HG02981 (cell line): ENCODE measurements at regions not wholly inside any gene's neighbourhood (a gene's known extent, or its start where the extent isn't known, plus 50 kb on each side); places are given as distances from the start of the nearest gene placed in this dataset.

Source experiments
- ATAC-seq: cut with Tn5 transposase; IDR thresholded peaks from one replicate; pipeline ENCODE4 v1.9.1; 2021; ENCODE audit warnings: mild to moderate bottlenecking, moderate library complexity; ENCODE audit not compliant: unreplicated experiment

- ATAC-seq = no peak
Measured at GRCh38 chr22:48645766-48646165, 1181.9 kb downstream of the BRD1 start.

- ATAC-seq = no peak
Measured at GRCh38 chr22:48644997-48645396, 1182.7 kb downstream of the BRD1 start.

GRCh38 chr22:48644108-48644507 is 1183.6 kb downstream of the BRD1 start:
- ATAC-seq = no peak

GRCh38 chr22:48643066-48643731 is 1184.5 kb downstream of the BRD1 start:
- ATAC-seq = no peak

GRCh38 chr22:48642550-48642949 is 1185.1 kb downstream of the BRD1 start:
- no peak for ATAC-seq

GRCh38 chr22:48641906-48642475 is 1185.7 kb downstream of the BRD1 start:
- ATAC-seq = no peak

GRCh38 chr22:48640890-48641841 is 1186.5 kb downstream of the BRD1 start:
- ATAC-seq = no peak

GRCh38 chr22:48639896-48640748 is 1187.6 kb downstream of the BRD1 start:
- ATAC-seq = no peak

- ATAC-seq = no peak
Measured at GRCh38 chr22:48639021-48639795, 1188.5 kb downstream of the BRD1 start.

GRCh38 chr22:48637231-48637630 is 1190.4 kb downstream of the BRD1 start:
- ATAC-seq = no peak

GRCh38 chr22:48636746-48637145 is 1190.9 kb downstream of the BRD1 start:
- ATAC-seq = no peak

GRCh38 chr22:48635816-48636215 is 1191.9 kb downstream of the BRD1 start:
- no peak for ATAC-seq

GRCh38 chr22:48635031-48635430 is 1192.6 kb downstream of the BRD1 start:
- no peak for ATAC-seq

- no peak for ATAC-seq
Measured at GRCh38 chr22:48633996-48634836, 1193.5 kb downstream of the BRD1 start.

GRCh38 chr22:48632646-48633246 is 1194.9 kb downstream of the BRD1 start:
- ATAC-seq = no peak

GRCh38 chr22:48631288-48631863 is 1196.3 kb downstream of the BRD1 start:
- ATAC-seq = no peak

GRCh38 chr22:48630848-48631247 is 1196.8 kb downstream of the BRD1 start:
- no peak for ATAC-seq

GRCh38 chr22:48630433-48630754 is 1197.3 kb downstream of the BRD1 start:
- ATAC-seq = no peak
